ENCODE measurements at regions not wholly inside any gene's neighbourhood (a gene's known extent, or its start where the extent isn't known, plus 50 kb on each side); places are given as distances from the start of the nearest gene placed in this dataset.

DNA sequence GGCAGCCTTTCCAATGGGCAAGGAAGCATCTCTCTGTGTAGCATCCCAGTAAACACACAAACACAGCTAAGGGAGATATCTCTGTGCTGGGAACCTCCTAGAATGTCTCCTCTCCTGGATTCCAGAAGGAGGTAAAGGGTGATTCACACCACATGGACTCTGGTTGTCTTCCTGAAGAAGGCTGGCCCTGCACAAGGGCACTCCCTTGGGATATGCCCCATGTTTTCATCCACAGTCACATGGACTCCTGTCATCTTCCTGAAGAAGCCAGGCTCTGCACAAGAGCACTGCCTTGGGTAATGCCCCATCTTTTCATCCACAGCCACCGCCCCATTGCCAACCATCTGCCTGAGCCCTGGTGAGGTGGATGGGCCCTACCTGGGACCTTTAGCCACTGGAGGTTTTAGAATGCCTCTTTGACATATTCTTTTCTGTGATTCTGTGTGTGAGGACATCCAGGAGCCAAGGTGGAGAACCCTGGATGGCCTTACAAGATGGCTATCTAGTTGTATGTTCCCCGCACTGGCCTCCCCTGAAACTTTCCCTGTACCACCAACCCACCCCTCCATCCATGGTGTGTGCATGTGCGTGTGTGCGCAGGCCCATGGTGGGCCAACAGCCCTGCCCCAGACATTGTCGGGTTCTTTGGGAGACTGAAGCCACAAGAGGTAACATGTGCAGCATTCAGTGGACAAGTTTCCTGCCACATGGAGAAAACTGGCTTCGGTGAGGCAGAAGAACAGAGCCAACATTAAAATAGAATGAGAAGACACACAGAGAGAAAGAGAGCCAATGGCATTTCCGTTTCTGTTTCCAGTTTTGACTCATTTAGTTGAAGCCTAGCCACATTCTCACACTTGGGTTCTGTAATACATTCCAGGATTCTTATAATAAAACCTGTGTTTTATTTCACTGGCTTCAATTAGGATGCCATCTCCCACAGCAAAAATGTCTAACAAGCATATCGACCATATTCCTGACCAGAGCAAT lies 110.2 kb upstream of the CST7 start:
- TF ChIP-seq, protein P1, sequence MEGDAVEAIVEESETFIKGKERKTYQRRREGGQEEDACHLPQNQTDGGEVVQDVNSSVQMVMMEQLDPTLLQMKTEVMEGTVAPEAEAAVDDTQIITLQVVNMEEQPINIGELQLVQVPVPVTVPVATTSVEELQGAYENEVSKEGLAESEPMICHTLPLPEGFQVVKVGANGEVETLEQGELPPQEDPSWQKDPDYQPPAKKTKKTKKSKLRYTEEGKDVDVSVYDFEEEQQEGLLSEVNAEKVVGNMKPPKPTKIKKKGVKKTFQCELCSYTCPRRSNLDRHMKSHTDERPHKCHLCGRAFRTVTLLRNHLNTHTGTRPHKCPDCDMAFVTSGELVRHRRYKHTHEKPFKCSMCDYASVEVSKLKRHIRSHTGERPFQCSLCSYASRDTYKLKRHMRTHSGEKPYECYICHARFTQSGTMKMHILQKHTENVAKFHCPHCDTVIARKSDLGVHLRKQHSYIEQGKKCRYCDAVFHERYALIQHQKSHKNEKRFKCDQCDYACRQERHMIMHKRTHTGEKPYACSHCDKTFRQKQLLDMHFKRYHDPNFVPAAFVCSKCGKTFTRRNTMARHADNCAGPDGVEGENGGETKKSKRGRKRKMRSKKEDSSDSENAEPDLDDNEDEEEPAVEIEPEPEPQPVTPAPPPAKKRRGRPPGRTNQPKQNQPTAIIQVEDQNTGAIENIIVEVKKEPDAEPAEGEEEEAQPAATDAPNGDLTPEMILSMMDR (IDR thresholded peaks at IDR 0.05; ENCODE audit: low read depth, low read length): no peak

DNA sequence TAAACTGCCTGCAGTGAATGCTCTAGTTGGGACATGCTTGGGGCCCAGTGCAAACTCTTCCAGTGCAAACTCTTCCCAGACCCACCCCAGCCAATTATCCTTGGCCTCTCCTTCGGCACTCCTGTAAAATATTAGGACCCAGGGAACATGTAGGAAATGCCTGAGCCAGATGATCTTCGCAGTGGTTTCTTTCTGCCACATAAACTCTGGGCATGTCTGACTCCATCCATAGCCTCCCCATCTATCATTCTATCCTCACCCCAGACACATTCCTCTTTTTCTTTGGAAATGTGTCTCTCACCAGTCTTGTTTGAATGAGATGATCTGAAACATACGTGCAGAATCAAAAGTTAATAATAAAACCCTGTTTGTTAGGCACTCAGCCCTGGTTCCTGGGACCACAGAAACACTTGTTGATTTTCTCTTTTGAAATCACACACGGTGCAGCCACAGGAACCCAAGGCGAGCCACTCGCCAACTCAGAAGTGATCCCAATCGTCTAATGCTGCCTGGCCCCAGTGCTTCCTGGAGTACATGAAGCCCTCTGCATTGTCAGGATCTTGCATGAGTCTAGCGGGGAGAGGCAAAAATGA lies 108.9 kb upstream of the CST7 start:
- TF ChIP-seq, protein P1 (IDR thresholded peaks at IDR 0.05; ENCODE audit: low read depth, low read length): no peak
- no peak for DNase-seq (ENCODE audit: extremely low read depth, low read depth)

More for the DNA sequence above, 110.2 kb upstream of the CST7 start:
- no peak for DNase-seq (ENCODE audit: extremely low read depth, low read depth)

DNA sequence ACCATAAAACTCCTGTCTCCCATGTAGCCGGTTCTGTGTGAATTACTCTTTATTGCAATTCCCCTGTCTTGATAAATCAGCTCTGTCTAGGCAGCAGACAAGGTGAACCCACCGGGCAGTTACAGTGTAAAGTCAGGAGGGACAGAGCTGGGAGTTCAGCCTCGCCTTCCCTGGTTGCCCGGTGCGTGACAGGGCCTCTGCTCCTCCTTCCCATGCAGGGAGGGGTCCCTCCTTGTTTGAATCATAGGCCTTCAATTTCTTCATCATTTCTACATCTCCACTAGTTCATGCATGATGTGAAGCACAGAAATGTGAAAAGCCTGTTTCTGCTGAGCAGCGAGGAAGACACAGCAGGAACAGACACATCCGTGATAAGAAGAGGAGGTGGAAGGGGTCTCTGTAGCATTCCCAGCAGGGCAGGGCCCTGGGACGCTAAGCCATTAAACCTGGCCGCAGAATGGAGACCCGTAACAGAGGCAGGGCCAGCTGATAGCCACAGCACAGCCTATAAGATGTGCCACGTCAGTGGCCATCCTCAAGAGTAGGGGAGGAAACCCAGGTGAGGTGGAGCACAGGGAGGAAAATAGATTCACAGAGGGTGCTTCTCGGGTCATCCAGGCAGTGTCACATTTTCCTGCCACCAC lies 106.7 kb upstream of the CST7 start:
- DNase-seq (ENCODE audit: extremely low read depth, low read depth): no peak
- TF ChIP-seq, protein P1 (IDR thresholded peaks at IDR 0.05; ENCODE audit: low read depth, low read length): no peak

DNA sequence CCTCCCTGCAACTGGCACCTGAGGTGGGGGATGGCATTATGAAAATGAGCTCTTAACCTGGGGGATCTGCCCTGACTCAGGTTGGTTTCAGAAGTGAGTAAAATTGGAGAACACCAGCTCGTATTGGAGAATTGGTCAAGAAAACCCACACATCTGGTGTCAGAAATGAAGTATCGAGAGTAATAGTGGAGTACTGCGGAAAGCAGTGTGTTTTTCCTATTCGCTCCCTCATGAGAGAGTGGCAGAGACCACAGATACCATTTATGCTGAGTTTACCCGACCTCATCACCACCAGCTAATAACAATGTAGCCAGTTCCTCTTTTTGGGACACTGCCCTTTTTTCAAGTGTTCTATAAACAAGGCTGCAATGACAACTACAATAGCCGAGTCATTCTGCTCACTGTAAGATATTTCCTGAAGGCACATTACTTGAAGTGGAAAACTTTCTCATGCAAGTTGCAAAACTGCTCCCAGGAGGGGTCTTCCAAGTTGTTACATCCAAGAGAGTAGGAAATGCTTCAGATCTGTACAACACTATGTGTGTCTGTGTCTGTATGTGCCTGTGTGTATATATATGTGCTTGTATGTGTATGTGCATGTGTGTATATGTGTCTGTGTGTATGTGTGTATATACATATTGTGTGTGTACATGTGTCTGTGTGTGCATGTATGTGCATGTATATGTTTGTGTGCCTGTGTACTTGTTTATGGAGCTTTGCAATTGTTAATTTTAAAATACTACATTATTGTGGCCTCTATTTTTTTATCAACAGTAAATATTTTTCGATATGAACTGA lies 106.0 kb upstream of the CST7 start:
- DNase-seq (ENCODE audit: extremely low read depth, low read depth): no peak
- TF ChIP-seq, protein P1 (IDR thresholded peaks at IDR 0.05; ENCODE audit: low read depth, low read length): no peak

DNA sequence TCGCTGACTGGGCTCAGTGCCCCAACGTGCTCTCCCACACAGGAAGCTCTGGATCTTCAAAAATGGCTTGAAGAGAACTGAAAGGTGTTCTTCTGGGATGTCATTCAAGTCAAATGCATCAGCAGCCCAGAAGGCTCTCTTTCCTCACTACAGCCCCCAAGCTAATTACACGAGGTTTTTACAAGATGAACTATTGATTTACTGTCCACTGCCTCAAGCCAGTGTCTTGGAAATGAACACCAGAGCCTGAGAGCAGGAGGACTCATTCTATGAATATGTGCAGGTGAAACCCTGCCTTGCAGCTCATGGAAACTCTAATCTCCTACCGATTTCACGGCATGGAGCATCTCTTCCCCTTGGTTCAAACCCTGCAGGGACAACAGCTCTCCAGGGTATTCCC lies 98.9 kb upstream of the CST7 start:
- TF ChIP-seq, protein P1 (IDR thresholded peaks at IDR 0.05; ENCODE audit: low read depth, low read length): no peak
- no peak for DNase-seq (ENCODE audit: extremely low read depth, low read depth)

DNA sequence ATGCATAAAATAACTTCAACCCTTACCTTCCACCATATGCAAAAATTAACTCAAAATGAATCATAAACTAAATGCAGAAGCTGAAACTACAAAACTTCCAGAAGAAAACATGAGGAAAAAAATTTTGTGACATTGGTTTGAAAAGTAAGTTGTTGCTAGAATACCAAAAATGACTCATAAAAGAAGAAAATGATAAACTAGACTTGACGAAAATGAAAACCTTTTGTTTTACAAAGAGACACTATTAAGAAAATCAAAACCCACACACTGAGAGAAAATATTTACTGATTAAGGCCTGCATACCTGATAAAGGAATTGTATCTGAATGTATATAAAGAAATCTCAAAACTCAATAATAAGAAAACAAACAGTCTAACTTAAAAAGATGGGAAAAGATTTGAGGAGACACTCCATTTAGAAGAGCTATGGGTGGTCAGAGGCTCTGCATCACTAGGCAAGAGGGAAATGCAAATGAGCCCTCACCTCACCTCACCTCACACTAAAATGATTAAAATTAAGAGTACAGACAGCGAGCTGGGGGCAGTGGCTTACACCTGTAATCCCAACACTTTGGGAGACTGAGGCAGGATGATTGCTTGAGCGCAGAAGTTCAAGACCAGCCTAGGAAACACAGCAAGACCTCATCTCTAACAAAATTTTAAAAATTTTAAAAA lies 97.6 kb upstream of the CST7 start:
- no peak for DNase-seq (ENCODE audit: extremely low read depth, low read depth)
- TF ChIP-seq, protein P1 (IDR thresholded peaks at IDR 0.05; ENCODE audit: low read depth, low read length): no peak

Measured in AG09319 (cell line).